NCI-H2227 (cell line): ENCODE measurements at regions not wholly inside any gene's neighbourhood (a gene's known extent, or its start where the extent isn't known, plus 50 kb on each side); places are given as distances from the start of the nearest gene placed in this dataset.

Source experiments
- DNase-seq: peaks from one replicate; lab custom pipeline; 2025; ENCODE audit not compliant: unreplicated experiment; lab: John Stamatoyannopoulos, UW

DNA sequence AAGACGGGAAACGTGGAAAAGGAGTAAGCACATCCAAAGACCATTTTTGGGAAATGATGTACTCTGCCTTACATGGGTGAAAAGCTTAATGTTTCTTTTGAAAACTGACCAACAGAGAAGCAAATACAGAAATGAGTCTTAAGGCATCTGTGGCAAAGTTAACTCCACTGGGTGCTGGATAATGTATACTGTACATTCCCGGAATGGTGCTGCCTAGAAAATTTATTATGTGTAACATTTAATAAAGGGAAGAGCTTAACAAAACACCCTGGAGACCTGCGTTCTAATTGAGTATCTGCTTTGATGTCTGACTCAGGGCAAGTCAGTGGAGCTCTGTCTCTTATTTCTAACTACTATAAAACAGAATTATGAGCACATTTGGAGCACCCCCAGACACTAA lies 230.2 kb downstream of the MID1 start:
- no peak for DNase-seq

DNA sequence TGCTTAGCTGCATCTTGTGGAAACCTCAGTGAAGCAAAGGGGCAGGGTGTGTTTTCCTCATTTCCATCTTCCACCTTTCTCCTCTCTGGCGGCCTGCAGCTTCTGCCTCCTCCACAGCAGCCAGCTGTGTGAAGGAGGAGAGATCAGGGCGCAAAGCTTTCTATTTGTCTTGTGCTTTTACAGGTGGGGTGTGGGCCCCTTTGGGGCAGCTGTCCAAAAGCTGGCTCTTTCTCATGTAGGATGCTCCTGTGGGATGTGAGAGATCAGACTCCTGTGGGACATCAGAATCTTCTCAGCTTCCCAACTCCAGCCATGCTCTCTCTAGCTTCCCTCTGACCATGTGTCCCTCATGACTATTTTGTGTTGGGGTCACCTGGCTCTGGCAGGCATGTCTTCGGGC lies 227.1 kb downstream of the MID1 start:
- no peak for DNase-seq

DNA sequence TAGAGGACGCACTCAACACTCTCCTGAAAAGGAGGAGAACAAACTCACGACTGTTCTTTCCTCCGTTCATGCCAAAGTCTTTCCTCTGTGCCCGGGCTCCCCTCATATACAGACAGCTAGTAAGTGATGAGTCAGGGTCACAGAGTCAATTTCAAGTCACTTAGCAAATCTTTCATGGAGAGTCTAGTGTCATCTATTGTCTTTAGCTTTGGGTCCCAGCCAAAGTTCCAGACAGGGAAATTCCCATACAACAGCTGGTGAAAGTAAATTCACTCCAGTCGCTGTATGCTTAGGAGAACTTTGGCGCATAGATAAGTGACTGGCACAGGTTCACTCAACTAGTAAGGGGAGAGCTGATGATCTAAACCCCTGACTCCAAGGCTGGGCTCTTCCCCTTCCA lies 226.5 kb downstream of the MID1 start:
- no peak for DNase-seq

DNA sequence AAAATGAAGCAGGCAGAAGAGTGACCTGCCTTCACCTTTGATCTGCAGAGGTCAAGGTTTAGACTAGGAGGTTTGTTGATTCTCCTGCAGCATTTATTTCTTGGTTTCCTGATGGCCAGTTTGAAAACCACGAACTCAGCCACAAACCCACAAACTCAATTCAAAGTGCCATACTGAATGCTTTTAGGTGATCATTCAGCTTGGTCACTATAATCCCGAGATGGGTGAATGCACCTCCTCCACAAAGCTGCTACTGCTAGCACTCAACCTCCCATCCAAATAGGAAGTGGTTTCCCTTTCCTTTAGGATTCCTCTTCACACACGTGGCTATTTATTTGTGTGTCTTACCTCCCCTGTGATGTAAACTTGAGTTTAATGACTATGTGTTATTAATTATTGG lies 225.2 kb downstream of the MID1 start:
- DNase-seq: no peak
